ENCODE measurements at regions not wholly inside any gene's neighbourhood (a gene's known extent, or its start where the extent isn't known, plus 50 kb on each side); places are given as distances from the start of the nearest gene placed in this dataset.
"Not testable (repeated sequence)": the region's sequence is repeated elsewhere in the genome, so short reads cannot be mapped to it uniquely, and the experiment has no call there.

- Mint-ChIP-seq H3K27me3 (peaks cover 5 to 10% (median 6%) of the 10 kb centered on the region in 3 donors), H3K36me3 (no peaks in the 10 kb centered on the region), H3K27ac (no peak overlapping the region), H3K9me3 (peaks cover 0 to 5% (median 2%) of the 10 kb centered on the region in 7 donors), H3K4me1 (no peaks in the 10 kb centered on the region), H3K4me3 (no peak overlapping the region)
- DNase-seq (no peak), ATAC-seq (ENCODE audit: low read depth in 2 of 2) (no peak)
Observed at GRCh38 chr18:9011431-9011830, 91.1 kb upstream of the NDUFV2 start.

GRCh38 chr18:9013926-9014373 lies 88.5 kb upstream of the NDUFV2 start:
- ATAC-seq (ENCODE audit: low read depth in 2 of 2): no peak
- Mint-ChIP-seq H3K9me3 (peaks cover 0 to 2% (median 0%) of the 10 kb centered on the region in 7 donors), H3K36me3 (no peaks in the 10 kb centered on the region), H3K27ac (no peak overlapping the region), H3K4me1 (peaks cover 5 to 12% (median 9%) of the 10 kb centered on the region in 3 donors), H3K27me3 (peaks cover 5 to 10% (median 6%) of the 10 kb centered on the region in 3 donors), H3K4me3 (no peak overlapping the region)
- DNase-seq: no peak

GRCh38 chr18:9015689-9016088 lies 86.8 kb upstream of the NDUFV2 start:
- no peak overlapping the region for H3K4me3 Mint-ChIP-seq
- no peaks in the 10 kb centered on the region for H3K36me3 Mint-ChIP-seq
- DNase-seq (no peak), ATAC-seq (ENCODE audit: low read depth in 2 of 2) (no peak)
- H3K4me1 Mint-ChIP-seq: peaks cover 5 to 12% (median 9%) of the 10 kb centered on the region in 3 donors
- H3K27ac Mint-ChIP-seq: peak overlapping the region in 1 of 6 donors; percentile 89
- H3K27me3 Mint-ChIP-seq: peaks cover 5 to 9% (median 6%) of the 10 kb centered on the region in 3 donors
- H3K9me3 Mint-ChIP-seq: peaks cover 0 to 5% (median 0%) of the 10 kb centered on the region in 7 donors

GRCh38 chr18:9016633-9017166 lies 85.8 kb upstream of the NDUFV2 start:
- DNase-seq (no peak), ATAC-seq (ENCODE audit: low read depth in 2 of 2) (peak; percentile 8 to 20)
- Mint-ChIP-seq H3K36me3 (no peaks in the 10 kb centered on the region), H3K4me3 (peak overlapping the region in 7 of 8 donors; percentile 72 to 91 (median 86)), H3K9me3 (peaks cover 0 to 5% (median 0%) of the 10 kb centered on the region in 7 donors), H3K4me1 (peaks cover 5 to 12% (median 9%) of the 10 kb centered on the region in 3 donors), H3K27me3 (no peaks in the 10 kb centered on the region), H3K27ac (no peak overlapping the region)

- H3K4me3 Mint-ChIP-seq: peak overlapping the region; percentile 61 to 91 (median 85)
- DNase-seq (peak; percentile 29), ATAC-seq (ENCODE audit: low read depth in 2 of 2) (peak; percentile 68 to 80)
- H3K27me3 Mint-ChIP-seq: no peaks in the 10 kb centered on the region
- H3K4me1 Mint-ChIP-seq: peaks cover 5 to 12% (median 9%) of the 10 kb centered on the region in 3 donors
- peaks cover 0 to 5% (median 0%) of the 10 kb centered on the region in 7 donors for H3K9me3 Mint-ChIP-seq
- peak overlapping the region in 1 of 6 donors; percentile 22 for H3K27ac Mint-ChIP-seq
- H3K36me3 Mint-ChIP-seq: no peaks in the 10 kb centered on the region
Observed at GRCh38 chr18:9017167-9017904, 85.2 kb upstream of the NDUFV2 start.

GRCh38 chr18:9017905-9018227 lies 84.6 kb upstream of the NDUFV2 start:
- peak overlapping the region in 5 of 8 donors; percentile 35 to 89 (median 84) for H3K4me3 Mint-ChIP-seq
- no peak for DNase-seq
- ATAC-seq (ENCODE audit: low read depth in 2 of 2): no peak
- peaks cover 5 to 12% (median 9%) of the 10 kb centered on the region in 3 donors for H3K4me1 Mint-ChIP-seq
- H3K27ac Mint-ChIP-seq: peak overlapping the region in 1 of 6 donors; percentile 62
- no peaks in the 10 kb centered on the region for H3K27me3 Mint-ChIP-seq
- peaks cover 0 to 5% (median 0%) of the 10 kb centered on the region in 7 donors for H3K9me3 Mint-ChIP-seq
- no peaks in the 10 kb centered on the region for H3K36me3 Mint-ChIP-seq

- Mint-ChIP-seq H3K9me3 (peaks cover 0 to 5% (median 0%) of the 10 kb centered on the region in 7 donors), H3K4me3 (no peak overlapping the region), H3K27me3 (no peaks in the 10 kb centered on the region), H3K36me3 (no peaks in the 10 kb centered on the region), H3K4me1 (peaks cover 5 to 12% (median 9%) of the 10 kb centered on the region in 3 donors), H3K27ac (no peak overlapping the region)
- DNase-seq: no peak
- ATAC-seq (ENCODE audit: low read depth in 2 of 2): no peak
Observed at GRCh38 chr18:9019135-9019534, 83.4 kb upstream of the NDUFV2 start.

GRCh38 chr18:9020221-9020620 lies 82.3 kb upstream of the NDUFV2 start:
- Mint-ChIP-seq H3K4me1 (peaks cover 5 to 12% (median 9%) of the 10 kb centered on the region in 3 donors), H3K36me3 (no peaks in the 10 kb centered on the region), H3K9me3 (peaks cover 0 to 5% (median 0%) of the 10 kb centered on the region in 7 donors), H3K4me3 (no peak overlapping the region), H3K27ac (peak overlapping the region in 1 of 6 donors; percentile 16), H3K27me3 (no peaks in the 10 kb centered on the region)
- no peak for DNase-seq
- no peak for ATAC-seq (ENCODE audit: low read depth in 2 of 2)

- H3K4me1 Mint-ChIP-seq: peaks cover 5 to 12% (median 9%) of the 10 kb centered on the region in 3 donors
- H3K36me3 Mint-ChIP-seq: no peaks in the 10 kb centered on the region
- H3K4me3 Mint-ChIP-seq: no peak overlapping the region
- DNase-seq (no peak), ATAC-seq (ENCODE audit: low read depth in 2 of 2) (no peak)
- H3K9me3 Mint-ChIP-seq: peaks cover 0 to 5% (median 0%) of the 10 kb centered on the region in 7 donors
- H3K27ac Mint-ChIP-seq: no peak overlapping the region
- no peaks in the 10 kb centered on the region for H3K27me3 Mint-ChIP-seq
Observed at GRCh38 chr18:9021458-9021857, 81.0 kb upstream of the NDUFV2 start.

- Mint-ChIP-seq H3K4me1 (peaks cover under 1 to 5% (median 3%) of the 10 kb centered on the region in 3 donors), H3K27ac (peak overlapping the region in 1 of 6 donors; percentile 47), H3K27me3 (peaks cover 4 to 8% (median 5%) of the 10 kb centered on the region in 3 donors), H3K4me3 (no peak overlapping the region), H3K36me3 (no peaks in the 10 kb centered on the region), H3K9me3 (peaks cover 0 to 5% (median 0%) of the 10 kb centered on the region in 7 donors)
- ATAC-seq (ENCODE audit: low read depth in 2 of 2): no peak
- DNase-seq: no peak
Observed at GRCh38 chr18:9022397-9023155, 79.9 kb upstream of the NDUFV2 start.

- not testable (repeated sequence) for H3K27ac Mint-ChIP-seq; H3K4me1 Mint-ChIP-seq; H3K4me3 Mint-ChIP-seq; H3K36me3 Mint-ChIP-seq; DNase-seq; H3K9me3 Mint-ChIP-seq; ATAC-seq (ENCODE audit: low read depth in 2 of 2); H3K27me3 Mint-ChIP-seq
Observed at GRCh38 chr18:9024031-9024646, 78.4 kb upstream of the NDUFV2 start.

GRCh38 chr18:9025091-9025838 lies 77.2 kb upstream of the NDUFV2 start:
- Mint-ChIP-seq H3K27ac (no peak overlapping the region), H3K9me3 (no peaks in the 10 kb centered on the region), H3K27me3 (peaks cover 4 to 8% (median 5%) of the 10 kb centered on the region in 3 donors), H3K4me1 (peaks cover 0 to 2% (median 0%) of the 10 kb centered on the region in 3 donors), H3K4me3 (no peak overlapping the region), H3K36me3 (no peaks in the 10 kb centered on the region)
- ATAC-seq (ENCODE audit: low read depth in 2 of 2) (no peak), DNase-seq (no peak)
